HG03095 (cell line): ENCODE measurements at regions not wholly inside any gene's neighbourhood (a gene's known extent, or its start where the extent isn't known, plus 50 kb on each side); places are given as distances from the start of the nearest gene placed in this dataset.
"Not testable (repeated sequence)": the region's sequence is repeated elsewhere in the genome, so short reads cannot be mapped to it uniquely, and the experiment has no call there.

Source experiments
- ATAC-seq: cut with Tn5 transposase; IDR thresholded peaks from one replicate; pipeline ENCODE4 v1.9.1; 2021; ENCODE audit warnings: moderate library complexity; ENCODE audit not compliant: unreplicated experiment

GRCh38 chr12:20009965-20010364, 358.4 kb upstream of the PDE3A start:
- not testable (repeated sequence) for ATAC-seq

DNA sequence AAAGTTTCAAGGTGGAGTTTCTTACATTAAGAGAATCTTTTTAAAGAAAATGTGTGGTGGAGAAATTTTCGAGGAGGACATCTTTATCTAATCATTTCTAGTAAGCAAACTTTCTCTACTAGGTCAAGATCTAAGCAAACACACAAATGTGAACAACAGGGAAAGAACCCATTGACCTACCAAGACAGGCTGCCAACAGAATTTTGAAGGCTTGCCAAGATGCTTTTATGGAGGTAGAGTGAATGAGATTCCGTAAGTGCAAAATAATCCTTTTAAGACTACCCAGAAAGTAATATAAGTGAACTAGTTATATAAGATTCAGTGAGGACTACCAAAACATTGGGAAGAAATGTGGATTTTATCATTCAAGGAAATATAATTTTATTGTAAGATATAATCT, 357.1 kb upstream of the PDE3A start:
- ATAC-seq: no peak

GRCh38 chr12:20017802-20018201, 350.5 kb upstream of the PDE3A start:
- ATAC-seq: no peak

- no peak for ATAC-seq
Observed at GRCh38 chr12:20018406-20018805, 349.9 kb upstream of the PDE3A start.

DNA sequence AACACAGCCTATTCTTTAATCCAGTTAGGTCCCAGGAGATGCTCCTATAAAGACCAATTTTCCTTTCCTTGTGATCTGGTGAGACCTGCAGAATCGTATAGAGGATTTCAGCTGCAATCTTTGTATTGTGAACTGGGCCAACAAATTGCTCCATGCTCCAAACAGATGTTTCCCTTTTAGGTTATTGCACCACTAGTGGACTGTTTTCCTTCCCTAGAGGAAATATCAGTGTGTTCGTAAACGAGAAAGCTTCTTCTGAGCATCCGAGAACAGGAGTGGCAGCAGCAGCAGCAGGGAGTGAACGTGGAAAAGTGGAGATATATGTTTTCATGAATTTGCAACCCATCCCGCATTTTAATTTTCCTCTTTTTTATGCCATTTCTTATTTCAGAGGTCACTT, 344.1 kb upstream of the PDE3A start:
- no peak for ATAC-seq

- ATAC-seq: no peak
Observed at GRCh38 chr12:20028033-20028432, 340.3 kb upstream of the PDE3A start.

- no peak for ATAC-seq
Observed at GRCh38 chr12:20030826-20031225, 337.5 kb upstream of the PDE3A start.

- no peak for ATAC-seq
Observed at GRCh38 chr12:20039562-20039961, 328.8 kb upstream of the PDE3A start.

- ATAC-seq: no peak
Observed at GRCh38 chr12:20040184-20040583, 328.2 kb upstream of the PDE3A start.

DNA sequence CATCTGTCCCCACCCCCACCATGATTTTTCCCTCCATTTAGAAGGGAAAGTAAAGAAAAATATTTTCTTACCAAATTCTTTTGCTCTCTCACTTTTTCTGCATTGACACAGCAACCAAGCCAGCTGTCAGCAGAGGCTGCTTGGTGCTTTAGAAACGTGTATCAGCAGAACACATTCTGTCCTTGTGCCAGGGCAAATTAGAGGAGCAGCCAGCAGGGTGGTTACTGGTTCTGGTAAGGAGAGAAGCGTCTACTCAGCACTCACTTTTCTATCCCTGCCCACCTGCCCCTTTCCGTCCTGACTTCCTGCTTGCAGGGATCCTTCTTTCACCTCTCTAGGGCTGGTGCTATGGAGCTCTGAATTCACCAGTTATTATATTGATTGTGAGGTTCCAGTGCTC, 327.5 kb upstream of the PDE3A start:
- no peak for ATAC-seq

- no peak for ATAC-seq
Observed at GRCh38 chr12:20044351-20044750, 324.0 kb upstream of the PDE3A start.

GRCh38 chr12:20044846-20045245, 323.5 kb upstream of the PDE3A start:
- no peak for ATAC-seq

DNA sequence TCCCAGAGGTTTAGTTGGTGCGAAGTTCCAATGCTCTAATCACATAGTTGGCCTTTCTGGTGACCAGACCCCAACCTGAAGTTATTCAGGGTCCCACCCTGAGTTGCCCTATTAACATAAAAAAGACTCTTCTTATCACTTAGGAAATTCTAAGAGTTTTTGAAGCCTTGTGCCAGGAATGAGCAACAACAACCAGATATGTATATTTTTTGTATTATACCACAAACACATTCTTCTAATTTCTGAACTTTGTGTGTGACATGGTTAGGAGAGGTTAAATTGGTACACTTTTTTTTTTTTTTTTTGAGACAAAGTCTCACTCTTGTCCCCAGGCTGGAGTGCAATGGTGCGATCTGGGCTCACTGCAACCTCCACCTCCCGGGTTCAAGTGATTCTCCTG, 320.4 kb upstream of the PDE3A start:
- no peak for ATAC-seq

DNA sequence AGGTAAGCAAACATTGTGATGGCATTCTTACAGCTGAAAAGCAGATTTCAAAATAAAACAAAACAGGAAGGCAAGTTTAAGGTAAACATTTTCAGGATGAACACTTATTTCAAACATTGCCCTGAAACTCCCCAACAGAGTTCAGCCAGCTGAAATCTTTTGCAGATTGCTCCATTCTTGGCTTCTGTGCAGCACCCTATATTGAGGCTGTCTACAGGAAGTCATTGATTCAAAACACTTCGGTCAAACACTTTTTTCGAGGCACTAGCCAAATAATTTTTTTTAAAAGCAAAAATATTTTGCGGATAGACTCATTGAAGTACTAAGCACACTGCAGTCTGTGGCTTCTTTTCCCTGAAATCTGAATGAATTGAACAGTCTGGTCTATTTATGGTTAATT, 318.1 kb upstream of the PDE3A start:
- no peak for ATAC-seq

GRCh38 chr12:20053782-20054181, 314.6 kb upstream of the PDE3A start:
- no peak for ATAC-seq

GRCh38 chr12:20055856-20056255, 312.5 kb upstream of the PDE3A start:
- no peak for ATAC-seq

DNA sequence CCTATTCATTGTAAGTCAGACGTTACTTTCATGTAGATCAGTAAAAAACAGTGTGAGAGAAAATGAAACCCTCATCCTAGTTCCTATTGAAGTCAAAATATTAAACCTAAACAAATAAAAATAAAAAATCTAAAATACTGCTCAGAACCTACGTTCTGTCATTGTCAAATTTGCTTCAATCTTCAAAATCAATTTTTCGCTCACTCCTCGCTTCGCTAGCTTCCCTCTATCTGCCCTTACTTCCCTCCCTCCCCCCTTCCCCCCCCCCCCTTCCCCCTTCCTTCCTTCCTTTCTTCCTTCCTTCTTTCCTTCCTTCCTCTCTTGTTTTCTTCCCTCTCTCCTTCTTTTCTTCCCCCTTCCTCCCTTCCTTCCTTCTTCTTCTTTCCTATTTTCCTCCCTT, 310.9 kb upstream of the PDE3A start:
- ATAC-seq: no peak

- ATAC-seq: no peak
Observed at GRCh38 chr12:20063116-20063515, 305.2 kb upstream of the PDE3A start.

GRCh38 chr12:20077618-20078017, 290.7 kb upstream of the PDE3A start:
- no peak for ATAC-seq

- ATAC-seq: no peak
Observed at GRCh38 chr12:20089077-20089476, 279.3 kb upstream of the PDE3A start.

- not testable (repeated sequence) for ATAC-seq
Observed at GRCh38 chr12:20093190-20093810, 275.0 kb upstream of the PDE3A start.

- no peak for ATAC-seq
Observed at GRCh38 chr12:20096430-20096829, 271.9 kb upstream of the PDE3A start.

- no peak for ATAC-seq
Observed at GRCh38 chr12:20097626-20098025, 270.7 kb upstream of the PDE3A start.
